Ishikawa (cell line): ENCODE measurements at regions not wholly inside any gene's neighbourhood (a gene's known extent, or its start where the extent isn't known, plus 50 kb on each side); places are given as distances from the start of the nearest gene placed in this dataset.

Experiments used
- CEBPB ChIP-seq: IDR thresholded peaks from 2 replicates; pipeline ENCODE4 v1.6.1; 2012
- EGR1 ChIP-seq: IDR thresholded peaks from 2 replicates; pipeline ENCODE4 v1.6.1; 2012
- EP300 ChIP-seq: IDR thresholded peaks from 2 replicates; pipeline ENCODE4 v1.6.1; 2012; ENCODE audit warnings: borderline replicate concordance
- NFIC ChIP-seq: IDR thresholded peaks from 2 replicates; pipeline ENCODE4 v1.6.1; 2012
- YY1 ChIP-seq: IDR thresholded peaks from 2 replicates; pipeline ENCODE4 v1.6.1; 2012; ENCODE audit warnings: low read depth
- TF ChIP-seq, protein P1 (sequence below): IDR thresholded peaks from 2 replicates; pipeline ENCODE4 v1.6.1; 2012; ENCODE audit warnings: low read depth, mild to moderate bottlenecking

DNA sequence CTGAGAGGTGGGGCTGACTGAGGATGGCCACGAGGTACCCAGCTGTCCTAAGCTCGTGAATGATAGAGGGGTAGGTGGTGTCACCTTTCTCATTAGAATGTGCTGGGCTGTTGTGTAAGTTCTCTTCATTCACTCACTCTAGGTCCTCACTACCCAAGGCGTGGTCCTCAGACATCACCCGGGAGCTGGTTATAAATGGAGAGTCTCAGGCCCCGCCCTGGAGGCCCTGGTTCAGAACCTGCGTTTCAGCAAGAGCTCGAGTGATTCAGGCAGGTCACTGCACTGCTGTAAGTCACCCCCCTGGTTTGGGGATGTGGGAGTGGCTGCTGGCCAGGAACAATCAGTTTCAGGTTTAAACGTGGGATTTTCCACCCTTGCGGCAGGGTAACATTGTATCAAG is 139.8 kb downstream of the FOXL1 start:
- TF ChIP-seq, protein P1, sequence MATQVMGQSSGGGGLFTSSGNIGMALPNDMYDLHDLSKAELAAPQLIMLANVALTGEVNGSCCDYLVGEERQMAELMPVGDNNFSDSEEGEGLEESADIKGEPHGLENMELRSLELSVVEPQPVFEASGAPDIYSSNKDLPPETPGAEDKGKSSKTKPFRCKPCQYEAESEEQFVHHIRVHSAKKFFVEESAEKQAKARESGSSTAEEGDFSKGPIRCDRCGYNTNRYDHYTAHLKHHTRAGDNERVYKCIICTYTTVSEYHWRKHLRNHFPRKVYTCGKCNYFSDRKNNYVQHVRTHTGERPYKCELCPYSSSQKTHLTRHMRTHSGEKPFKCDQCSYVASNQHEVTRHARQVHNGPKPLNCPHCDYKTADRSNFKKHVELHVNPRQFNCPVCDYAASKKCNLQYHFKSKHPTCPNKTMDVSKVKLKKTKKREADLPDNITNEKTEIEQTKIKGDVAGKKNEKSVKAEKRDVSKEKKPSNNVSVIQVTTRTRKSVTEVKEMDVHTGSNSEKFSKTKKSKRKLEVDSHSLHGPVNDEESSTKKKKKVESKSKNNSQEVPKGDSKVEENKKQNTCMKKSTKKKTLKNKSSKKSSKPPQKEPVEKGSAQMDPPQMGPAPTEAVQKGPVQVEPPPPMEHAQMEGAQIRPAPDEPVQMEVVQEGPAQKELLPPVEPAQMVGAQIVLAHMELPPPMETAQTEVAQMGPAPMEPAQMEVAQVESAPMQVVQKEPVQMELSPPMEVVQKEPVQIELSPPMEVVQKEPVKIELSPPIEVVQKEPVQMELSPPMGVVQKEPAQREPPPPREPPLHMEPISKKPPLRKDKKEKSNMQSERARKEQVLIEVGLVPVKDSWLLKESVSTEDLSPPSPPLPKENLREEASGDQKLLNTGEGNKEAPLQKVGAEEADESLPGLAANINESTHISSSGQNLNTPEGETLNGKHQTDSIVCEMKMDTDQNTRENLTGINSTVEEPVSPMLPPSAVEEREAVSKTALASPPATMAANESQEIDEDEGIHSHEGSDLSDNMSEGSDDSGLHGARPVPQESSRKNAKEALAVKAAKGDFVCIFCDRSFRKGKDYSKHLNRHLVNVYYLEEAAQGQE, result no peak
- TF ChIP-seq EGR1 (no peak), EP300 (no peak), NFIC (no peak), CEBPB (no peak), YY1 (no peak)
